Posterior cingulate gyrus (tissue), 11 donors: ENCODE measurements at regions not wholly inside any gene's neighbourhood (a gene's known extent, or its start where the extent isn't known, plus 50 kb on each side); places are given as distances from the start of the nearest gene placed in this dataset.

Experiments
- DNase-seq, 10 donors: peaks; one replicate each; pipeline versions ENCODE4 v3.0.0 to v3.0.0-alpha.2; 2020 to 2021; ENCODE audit warnings: mixed read lengths in 3 of 10
- intact Hi-C: fragments of 100-400 bp; cut with DNase I; formaldehyde crosslinking; loops from one replicate; pipeline ENCODE4 v1.15.1; 2023

DNA sequence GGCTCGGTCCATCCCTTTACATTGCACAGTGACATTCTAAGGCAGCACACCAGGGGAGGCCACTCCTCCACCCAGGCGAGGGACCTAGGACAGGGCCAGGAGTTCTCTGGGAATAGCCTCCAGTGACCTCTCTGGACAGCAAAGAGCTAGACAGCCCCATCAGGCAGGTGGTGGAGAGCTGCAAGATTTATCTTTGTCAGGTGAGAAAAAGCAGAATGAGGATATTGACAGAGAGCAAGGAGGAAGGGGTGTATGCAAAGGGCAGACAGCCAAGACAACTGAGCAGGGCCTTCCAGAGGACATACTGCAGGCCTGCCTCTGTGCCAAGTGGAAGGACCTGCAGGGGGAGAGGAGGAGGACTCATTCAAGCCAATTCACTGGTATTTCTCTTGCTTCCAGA lies 112.4 kb upstream of the MAX start:
- DNase-seq: no peak
- intact Hi-C loops: no loop called here

DNA sequence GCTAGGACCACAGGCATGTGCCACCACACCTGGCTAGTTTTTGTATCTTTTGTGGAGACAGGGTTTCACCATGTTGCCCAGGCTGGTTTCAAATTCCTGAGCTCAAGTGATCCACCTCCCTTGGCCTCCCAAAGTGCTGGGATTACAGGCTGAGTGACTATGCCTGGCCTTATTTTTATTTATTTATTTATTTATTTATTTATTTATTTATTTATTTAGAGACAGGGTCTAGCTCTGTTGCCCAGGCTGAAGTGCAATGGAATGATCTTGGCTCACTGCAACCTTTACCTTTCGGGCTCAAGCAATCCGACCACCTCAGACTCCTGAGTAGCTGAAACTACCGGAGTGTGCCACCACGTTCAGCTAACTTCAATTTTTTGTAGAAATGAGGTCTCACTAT lies 117.0 kb upstream of the MAX start:
- intact Hi-C loops: no loop called here
- DNase-seq: no peak

DNA sequence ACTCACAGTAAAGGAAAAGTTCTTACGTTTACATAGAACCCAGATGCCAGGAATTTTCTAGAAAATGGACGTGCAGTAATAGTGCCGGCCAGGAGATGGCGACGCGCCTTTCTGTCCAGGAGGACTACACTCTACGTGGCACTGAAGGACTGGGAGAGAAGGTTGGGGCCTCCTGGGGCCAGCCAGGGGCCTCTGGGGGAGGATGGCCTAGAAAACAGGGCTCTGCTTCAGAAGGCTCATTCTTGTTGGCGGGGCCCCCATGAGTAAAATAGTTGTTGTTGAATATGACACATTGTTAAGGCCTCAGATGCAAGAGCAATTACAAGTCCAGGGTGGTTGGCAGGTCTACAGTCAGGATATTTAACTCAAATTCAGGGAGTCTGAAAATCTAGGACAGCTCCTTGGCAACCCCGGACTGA lies 120.1 kb upstream of the MAX start:
- intact Hi-C loops: loop anchor here (5.0 kb wide), 1 partner anchor 190 kb away; the partner anchor contains the start of gene FUT8

DNA sequence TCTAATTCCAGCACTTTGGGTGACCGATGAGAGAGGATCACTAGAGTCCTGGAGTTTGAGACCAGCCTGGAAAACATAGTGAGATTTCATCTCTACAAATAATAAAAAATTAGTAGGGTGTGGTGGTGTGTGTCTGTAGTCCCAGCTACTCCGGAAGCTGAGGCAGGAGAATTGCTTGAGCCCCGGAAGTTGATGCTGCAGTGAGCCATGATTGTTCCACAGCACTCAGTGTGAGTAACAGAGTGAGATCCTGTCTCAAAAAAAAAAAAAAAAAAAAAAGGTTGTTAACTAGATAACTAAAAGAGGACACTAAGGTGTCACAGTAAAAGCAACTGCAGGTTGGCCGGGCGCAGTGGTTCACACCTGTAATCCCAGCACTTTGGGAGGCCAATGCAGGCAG lies 121.3 kb upstream of the MAX start:
- DNase-seq: peak in 1 of 10 donors; percentile 48
- intact Hi-C loops: loop anchor here (5.0 kb wide), 1 partner anchor 189 kb away; the partner anchor contains the start of gene FUT8

More for the DNA sequence above, 120.1 kb upstream of the MAX start:
- DNase-seq: peak; percentile 48 to 92 (median 58)

DNA sequence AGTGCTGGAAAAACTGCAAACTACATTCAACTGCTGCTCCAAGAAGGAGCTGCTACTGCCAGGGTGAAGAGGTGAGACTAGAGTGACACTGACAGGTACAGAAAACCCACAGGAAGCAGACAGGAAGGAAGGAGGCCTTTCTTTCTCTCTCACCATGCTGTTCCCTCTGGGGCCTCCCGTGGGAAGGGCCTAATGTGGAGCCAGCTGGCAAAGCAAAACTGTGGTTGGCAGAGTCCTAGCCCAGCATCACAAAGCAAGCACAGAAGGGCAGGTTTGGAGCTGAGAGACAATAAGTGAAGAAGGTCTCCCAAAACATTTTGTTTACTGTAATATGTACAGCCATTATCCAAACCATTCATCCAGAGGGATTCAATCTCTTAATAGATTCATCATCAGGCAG lies 122.5 kb upstream of the MAX start:
- peak; percentile 45 to 94 (median 62) for DNase-seq
- intact Hi-C loops: loop anchor here (5.0 kb wide), 2 partner anchors 52 to 188 kb away; partner anchors contain the start of gene FUT8

DNA sequence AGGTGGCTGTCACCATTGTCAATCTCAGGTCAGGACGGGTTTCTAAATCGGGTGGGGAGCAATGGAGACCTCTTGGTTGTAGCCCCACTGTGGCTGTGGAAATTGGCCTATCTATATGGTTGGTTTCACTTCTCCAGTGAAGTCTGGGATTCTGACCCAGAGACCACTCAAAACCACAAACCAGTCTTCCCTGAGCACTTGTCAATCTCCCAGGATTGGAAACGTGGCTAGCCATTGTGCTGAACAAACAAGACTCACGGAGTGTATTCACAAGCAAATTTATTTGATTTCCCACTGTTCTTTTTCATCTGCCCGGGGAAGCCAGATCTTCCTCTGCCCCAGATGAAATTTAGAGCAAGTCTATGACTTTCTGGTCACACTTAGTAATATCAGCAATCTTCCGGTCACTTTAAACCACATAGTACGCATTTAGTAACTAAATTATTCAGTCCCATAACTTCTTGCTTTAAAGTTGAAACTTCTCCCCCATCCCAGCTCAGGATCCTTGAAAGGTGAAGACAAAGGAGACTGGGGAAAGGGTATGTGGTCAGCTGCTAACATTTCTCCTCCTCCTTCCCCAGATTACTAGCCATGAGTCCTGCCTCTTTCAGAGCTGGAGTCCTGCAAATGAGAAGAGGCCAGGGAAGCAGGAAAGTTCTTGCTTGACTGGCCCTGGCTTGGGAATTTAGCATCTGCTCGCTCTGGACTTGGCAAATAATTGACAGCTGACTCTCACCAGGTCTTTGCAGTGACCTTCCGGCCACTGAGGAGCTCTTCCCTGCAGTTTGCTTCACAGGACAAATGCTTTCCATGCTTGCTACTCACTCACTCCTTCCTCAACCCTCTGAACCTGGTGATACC lies 123.2 kb upstream of the MAX start:
- intact Hi-C loops: loop anchor here (5.0 kb wide), 1 partner anchor 53 kb away; no protein-coding TSS in a partner anchor
- no peak for DNase-seq

DNA sequence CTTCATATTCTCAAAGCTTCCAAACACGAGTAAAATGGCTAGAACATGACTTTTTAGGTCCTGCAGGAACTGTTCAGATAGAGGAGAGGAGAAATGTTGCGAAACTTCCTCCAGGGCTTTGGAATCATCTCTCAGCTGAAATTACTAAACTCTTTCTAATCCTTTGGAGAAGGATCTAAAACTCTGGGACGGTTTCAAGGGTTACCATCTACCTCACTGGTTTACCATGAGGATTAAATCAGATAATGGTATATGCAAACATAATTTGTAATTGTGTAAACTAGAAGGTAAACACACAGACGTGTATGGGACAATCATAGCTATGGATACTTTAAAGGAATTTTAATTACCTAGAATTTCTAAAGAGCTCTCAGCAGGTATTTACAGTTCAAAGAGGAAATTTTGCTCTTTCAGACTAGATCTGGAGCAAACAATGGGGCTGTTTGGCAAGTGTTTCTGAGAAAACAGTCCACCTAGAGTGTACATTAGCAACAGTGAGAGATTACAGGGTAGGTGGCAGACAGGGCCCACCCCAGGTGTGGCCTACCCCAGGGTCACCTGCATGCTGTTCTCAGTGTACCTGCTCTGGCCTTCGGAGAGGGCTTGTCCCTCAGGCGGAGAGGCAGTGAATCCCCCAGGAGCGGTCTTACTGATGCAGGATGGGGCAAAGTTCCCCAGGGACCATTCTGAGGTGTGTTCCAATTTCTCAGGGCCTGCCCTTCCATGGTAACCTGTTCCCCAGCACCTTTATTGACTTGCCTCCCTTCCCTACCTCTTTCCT lies 124.7 kb upstream of the MAX start:
- intact Hi-C loops: loop anchor here (5.0 kb wide), 1 partner anchor 55 kb away; no protein-coding TSS in a partner anchor
- DNase-seq: peak in 1 of 10 donors; percentile 50

DNA sequence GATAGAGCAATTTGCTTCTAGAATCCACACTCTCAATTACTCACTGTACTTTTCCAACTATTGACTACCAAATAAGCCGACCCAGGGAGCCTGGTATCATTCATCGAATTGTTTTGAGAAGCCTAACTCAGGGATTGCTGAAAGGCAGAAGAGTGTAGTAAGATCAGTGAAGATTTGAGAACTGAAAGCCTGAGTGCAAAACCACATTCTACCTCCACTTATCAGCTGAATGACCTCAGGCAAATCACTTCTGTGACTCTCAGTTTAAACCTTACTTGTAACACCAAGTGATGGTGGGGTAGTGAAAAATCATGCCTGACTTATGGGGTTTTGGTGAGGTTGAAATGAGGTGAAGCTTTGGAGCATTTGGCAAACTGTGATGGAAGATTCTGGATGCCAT lies 126.1 kb upstream of the MAX start:
- no peak for DNase-seq
- intact Hi-C loops: loop anchor here (5.0 kb wide), 1 partner anchor 56 kb away; no protein-coding TSS in a partner anchor

DNA sequence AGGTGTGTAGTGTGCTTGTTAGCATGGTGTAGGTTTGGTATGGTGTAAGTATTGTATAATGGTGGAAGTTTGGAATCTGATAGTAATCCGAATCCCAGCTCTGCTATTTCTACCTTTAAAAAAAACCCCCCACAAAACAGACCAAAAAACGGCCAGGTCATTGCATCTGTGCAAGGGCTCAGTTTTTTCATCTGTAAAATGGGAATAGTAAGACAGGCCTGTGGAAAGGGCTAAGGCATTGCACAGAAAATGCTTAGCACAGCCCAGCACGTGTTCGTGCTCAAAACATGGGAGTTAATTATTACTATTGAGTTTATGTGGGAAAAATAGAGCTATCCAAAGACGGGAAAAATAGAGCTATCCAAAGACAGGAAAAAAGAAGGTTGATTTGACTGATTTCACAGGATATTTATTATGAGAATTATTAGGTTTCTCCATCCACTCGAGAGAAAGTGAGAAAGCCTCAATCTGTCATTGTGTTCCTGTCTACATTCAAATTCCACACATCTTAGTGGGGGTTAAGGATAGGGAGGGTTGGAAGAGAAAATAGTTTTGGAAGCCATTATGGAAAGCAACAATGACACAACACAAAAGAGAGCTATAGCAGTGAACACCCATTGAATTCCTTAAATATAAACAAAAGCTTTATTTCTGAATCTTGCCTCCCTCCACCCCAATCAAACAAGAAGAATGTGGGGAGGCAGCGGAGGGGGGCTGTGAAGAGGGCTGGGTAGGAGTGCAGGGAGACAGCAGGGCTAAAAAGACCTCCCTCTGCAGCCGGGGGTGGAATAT lies 126.8 kb upstream of the MAX start:
- intact Hi-C loops: loop anchor here (5.0 kb wide), 1 partner anchor 57 kb away; no protein-coding TSS in a partner anchor
- no peak for DNase-seq

DNA sequence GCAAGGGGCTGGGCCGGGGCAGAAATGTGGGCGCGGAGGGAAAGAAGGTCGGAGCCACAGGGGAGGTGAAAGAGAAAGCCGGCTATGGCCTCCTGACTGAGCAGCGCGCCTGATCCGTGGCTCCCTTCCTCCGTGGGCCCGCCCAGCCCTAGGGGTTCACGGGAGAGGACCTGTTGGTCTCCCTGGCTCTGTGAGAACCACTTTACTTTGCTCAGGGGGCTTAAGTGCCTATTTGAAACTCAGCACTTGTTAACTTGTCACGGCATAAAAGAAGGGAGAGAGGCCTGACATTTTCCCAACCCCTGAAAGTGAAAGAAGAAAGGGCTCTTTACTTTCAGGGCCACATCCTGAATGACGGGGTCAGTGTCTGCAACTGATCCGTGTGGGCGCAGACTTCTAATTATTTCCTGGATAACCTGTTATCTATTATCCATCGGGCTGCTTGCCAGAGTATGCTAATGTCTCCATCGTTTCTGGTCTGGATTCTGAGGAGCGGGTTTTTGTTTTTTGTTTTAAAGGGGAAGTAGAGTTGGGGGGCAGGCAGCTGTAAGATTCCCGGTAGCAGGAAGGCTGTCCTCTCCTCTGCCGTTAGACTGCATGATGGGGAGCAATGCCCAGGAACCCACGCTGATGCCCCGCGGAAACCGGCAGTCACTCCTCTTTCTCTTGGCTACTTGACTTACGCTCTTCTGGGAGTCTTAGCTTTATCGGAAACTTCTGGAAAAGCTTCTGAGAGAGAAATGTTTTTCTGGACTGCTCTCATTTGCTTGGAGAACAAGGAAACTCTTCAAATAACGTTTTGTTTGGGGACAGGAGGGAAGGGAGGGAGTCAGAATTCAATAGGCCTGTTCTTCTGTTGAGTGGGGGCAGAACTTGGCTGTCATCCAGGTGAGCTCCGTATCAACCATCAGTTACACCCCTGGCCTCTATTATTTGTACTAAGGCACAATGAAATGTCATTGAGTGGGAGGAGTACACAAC lies 127.7 kb upstream of the MAX start:
- intact Hi-C loops: loop anchor here (5.0 kb wide), 3 partner anchors 52 to 142 kb away; no protein-coding TSS in a partner anchor
- DNase-seq: peak in 9 of 10 donors; percentile 54 to 93 (median 80)

DNA sequence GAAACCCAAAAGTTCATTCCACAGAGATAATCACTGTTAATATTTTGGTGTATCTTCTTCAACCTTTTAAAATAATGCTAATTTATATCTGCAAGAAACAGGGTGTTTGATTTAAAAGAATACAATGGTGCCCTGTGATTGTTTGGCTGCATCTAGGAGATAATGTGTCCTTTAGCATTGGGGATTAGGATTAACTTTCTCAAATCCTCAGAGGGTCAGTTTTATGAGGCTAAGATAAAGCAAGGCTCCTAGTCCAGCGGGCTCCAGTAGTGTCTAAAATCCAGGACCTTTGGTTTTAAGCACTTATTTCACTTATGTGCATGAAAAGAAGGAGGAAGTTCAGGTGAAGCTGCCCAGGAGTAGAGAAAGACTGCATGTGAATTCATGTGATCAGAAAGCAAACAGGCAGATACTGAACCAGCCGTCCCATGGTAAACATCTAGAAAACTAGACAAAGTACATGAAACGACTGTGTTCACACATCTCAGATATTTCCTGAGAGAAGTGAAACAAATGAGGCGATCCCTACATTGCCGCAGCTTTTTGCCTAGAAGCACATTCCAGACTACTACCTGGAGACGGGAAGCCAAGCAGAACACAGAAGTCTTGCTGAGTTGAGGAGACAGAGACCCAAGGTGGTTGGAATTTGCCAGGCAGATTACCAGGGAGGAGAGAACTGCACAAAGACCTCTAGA lies 129.1 kb upstream of the MAX start:
- DNase-seq: no peak
- intact Hi-C loops: loop anchor here (5.0 kb wide), 2 partner anchors 51 to 141 kb away; no protein-coding TSS in a partner anchor

DNA sequence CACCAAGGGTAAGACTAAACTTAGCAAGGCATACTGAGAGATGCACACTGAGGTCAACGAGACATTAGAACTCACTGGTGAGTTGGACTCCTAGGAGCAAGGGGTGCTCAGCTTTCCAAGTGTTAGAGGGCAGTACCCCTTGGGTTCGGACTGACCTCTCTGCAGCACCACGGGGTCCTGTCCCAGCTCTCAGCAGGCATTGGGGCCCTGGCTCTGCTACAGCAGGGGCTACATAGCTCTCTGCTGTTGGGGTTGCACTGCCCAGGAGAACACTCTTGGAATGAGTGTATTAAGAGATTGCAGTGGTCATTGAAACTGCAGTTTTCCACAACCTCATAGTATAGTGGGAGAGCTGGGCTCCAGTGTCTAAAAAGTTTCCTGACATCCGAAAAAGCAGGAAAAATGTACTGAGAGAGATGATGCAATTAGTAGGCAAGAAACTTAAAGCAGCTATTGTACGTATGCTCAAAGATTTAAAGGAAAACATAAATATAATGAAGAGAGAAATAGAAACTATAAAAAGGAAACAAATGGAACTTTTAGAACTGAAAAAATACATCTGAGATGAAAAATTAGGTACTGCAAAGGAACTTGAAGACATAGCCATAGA lies 132.5 kb upstream of the MAX start:
- intact Hi-C loops: loop anchor here (5.0 kb wide), 2 partner anchors 47 to 137 kb away; no protein-coding TSS in a partner anchor

DNA sequence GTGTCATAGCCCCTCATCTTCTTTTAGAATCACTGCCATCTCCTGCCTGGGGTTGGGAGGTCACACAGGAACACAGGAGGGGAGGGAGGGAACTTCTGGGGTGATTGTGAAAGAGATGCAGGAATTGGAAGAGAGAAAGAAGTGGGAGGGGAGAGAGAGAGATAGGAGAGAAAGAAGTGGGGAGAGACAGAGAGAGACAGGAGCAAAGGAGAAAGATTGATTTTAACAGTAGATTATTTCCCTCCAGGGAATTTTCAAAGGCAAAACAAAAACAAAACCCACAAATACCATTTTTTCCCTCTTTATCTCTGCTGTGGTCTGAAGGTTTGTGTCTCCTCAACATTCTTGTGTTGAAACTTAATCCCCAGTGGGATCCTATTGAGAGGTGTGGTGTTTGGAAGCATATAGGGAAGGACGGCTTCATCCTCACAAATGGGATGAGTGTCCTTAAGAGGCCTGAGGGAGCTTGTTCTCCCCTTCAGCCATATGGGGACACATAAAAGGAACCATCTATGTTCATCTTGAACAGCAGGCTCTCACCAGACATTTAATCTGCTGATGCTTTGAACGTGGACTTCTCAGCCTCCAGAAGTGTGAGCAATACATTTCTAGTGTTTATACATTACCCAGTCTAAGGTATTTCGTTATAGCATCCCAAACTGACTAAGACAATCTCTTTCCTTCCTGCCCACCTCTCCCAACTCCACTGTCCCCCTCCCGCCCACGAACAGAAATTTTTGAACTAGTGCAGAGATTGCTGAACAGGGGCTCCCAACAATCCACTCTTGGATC lies 134.9 kb upstream of the MAX start:
- no peak for DNase-seq
- intact Hi-C loops: no loop called here

More for the DNA sequence above, 132.5 kb upstream of the MAX start:
- no peak for DNase-seq

DNA sequence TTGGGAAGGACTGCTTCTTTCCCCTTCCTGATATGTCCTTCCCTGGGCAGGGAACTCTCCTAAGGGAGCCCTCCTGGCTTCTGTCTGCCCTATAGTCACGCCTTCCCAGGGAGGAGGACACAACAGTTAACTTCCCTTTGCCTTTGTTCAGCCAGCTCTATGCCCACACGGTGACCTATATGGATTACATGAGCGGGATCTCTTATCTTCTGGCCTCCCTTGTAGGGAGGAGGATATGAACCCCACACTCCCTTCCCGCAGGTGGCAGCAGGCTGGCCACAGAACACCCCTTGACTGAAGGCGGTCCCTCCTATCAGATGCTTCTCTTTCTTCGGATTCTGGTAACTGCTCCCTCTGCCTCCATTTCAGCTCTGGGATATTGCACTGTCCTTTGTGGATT lies 135.6 kb upstream of the MAX start:
- DNase-seq: no peak
- intact Hi-C loops: no loop called here

DNA sequence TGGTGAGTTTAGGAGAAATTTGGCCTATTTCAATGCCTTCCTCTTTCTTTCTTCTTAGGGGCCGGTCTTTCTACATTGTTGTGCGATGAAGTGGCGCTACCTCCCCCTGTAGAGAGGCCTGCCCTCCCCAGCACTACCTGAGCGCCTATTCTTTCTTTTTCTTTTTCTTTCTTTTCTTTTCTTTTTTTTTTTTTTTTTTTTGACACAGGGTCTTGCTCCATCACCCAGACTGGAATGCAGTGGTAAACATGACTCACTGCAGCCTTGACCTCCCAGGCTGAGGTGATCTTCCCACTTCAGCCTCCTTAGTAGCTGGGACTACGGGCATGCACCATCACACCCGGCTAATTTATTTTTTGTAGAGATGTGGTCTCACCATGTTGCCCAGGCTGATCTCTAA lies 136.1 kb upstream of the MAX start:
- no peak for DNase-seq
- intact Hi-C loops: no loop called here

DNA sequence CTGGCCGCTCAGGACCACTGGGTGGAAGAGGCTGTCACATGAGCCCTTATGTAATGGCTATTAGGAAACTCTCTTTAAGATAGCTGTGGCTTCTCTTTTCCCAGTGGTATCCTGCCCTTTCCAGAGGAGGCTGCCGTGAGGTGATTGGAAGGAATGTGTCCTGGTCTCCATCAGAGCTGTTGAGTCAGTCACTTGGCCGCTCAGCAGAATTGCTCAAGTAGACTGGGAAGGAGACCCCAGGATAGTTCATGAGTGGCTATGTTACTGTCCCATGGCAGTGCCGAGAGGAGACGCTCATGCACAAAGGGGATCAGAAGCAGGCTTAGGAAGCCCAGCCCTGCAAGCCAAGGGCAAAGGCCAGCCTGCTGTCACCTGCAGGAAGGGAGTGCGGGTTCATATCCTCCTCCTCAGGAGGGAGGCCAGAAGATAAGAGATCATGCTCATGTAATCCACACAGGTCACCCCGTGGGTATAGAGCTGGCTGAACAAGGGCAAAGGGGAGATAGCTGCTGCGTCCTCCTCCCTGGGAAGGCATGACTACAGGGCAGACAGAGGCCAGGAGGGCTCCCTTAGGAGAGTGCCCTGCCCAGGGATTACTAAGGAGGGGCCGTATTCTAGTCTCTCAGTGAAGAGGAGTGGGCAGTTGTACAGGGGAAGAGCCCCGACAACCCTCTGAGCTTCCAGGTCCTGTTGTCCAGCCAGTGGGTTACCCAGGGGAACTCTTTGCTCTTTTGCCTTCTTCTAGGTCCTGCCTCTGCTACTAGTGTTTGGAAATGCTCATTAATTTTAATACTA lies 137.0 kb upstream of the MAX start:
- DNase-seq: no peak
- intact Hi-C loops: no loop called here
